Naive thymus-derived CD4-positive, alpha-beta T cell (primary cell): ENCODE measurements at regions not wholly inside any gene's neighbourhood (a gene's known extent, or its start where the extent isn't known, plus 50 kb on each side); places are given as distances from the start of the nearest gene placed in this dataset.
"Not testable (repeated sequence)": the region's sequence is repeated elsewhere in the genome, so short reads cannot be mapped to it uniquely, and the experiment has no call there.

Experiments used
- ATAC-seq: fragments of 150-1000 bp; cut with Tn5 transposase; 2 replicates; pipeline ENCODE4 v1.10.0; 2021; ENCODE audit warnings: mild to moderate bottlenecking, moderate library complexity
- CTCF ChIA-PET: fragments of 350-600 bp; sonication (Branson Sonifier 250); formaldehyde crosslinking; loops from one replicate; lab custom pipeline; 2021; ENCODE audit warnings: antibody characterized with exemption; lab: Charles Lee
- POLR2A ChIA-PET: fragments of 350-600 bp; sonication (Branson Sonifier 250); formaldehyde crosslinking; loops from one replicate; lab custom pipeline; 2021; ENCODE audit warnings: antibody characterized with exemption, inconsistent platforms; lab: Charles Lee
- DNase-seq, 9 donors: peaks; one replicate each; pipeline versions ENCODE4 v3.0.0 to v3.0.0-alpha.2; 2020 to 2022; ENCODE audit warnings: mixed read lengths in 1 of 9
- H3K27ac ChIP-seq: one replicate; pipeline ENCODE4 v1.7.0; 2013; ENCODE audit warnings: mild to moderate bottlenecking, low read depth, low read length, moderate library complexity
- H3K27me3 ChIP-seq, 2 donors: one replicate each; pipeline ENCODE4 v1.7.0; 2013; ENCODE audit warnings: low read length in 2 of 2, mild to moderate bottlenecking in 2 of 2, moderate library complexity in 2 of 2; ENCODE audit not compliant: control insufficient read depth in 2 of 2, insufficient read depth in 2 of 2
- H3K36me3 ChIP-seq, 3 experiments: 1 replicate in 2 of 3; 2 replicates in 1 of 3; pipeline ENCODE4 v1.7.0; 2013; ENCODE audit warnings: low read length in 3 of 3, mild to moderate bottlenecking in 3 of 3, moderate library complexity in 1 of 3; ENCODE audit not compliant: insufficient read depth in 3 of 3, control insufficient read depth in 2 of 3
- H3K4me1 ChIP-seq, 2 donors: one replicate each; pipeline ENCODE4 v1.7.0; 2013; ENCODE audit warnings: low read length in 2 of 2, mild to moderate bottlenecking in 2 of 2, moderate library complexity in 1 of 2; ENCODE audit not compliant: control insufficient read depth in 2 of 2, insufficient read depth in 2 of 2
- H3K4me3 ChIP-seq: 2 replicates; pipeline ENCODE4 v1.7.0; 2013; ENCODE audit warnings: mild to moderate bottlenecking, low read length
- H3K9me3 ChIP-seq, 3 experiments: 1 replicate in 2 of 3; 2 replicates in 1 of 3; pipeline ENCODE4 v1.7.0; 2013; ENCODE audit warnings: low read length in 3 of 3; ENCODE audit not compliant: control insufficient read depth in 2 of 3
- H3K27ac Mint-ChIP-seq, 9 donors: one replicate each; pipeline ENCODE4 v1.8.0; 2020 to 2022; ENCODE audit warnings: mixed read lengths in 9 of 9, mild to moderate bottlenecking in 8 of 9, moderate library complexity in 5 of 9, inconsistent platforms in 2 of 9
- H3K27me3 Mint-ChIP-seq, 5 donors: one replicate each; pipeline ENCODE4 v1.8.0; 2021 to 2022; ENCODE audit warnings: mixed read lengths in 5 of 5, mild to moderate bottlenecking in 1 of 5
- H3K36me3 Mint-ChIP-seq, 5 donors: one replicate each; pipeline ENCODE4 v1.8.0; 2020 to 2022; ENCODE audit warnings: mixed read lengths in 5 of 5, mild to moderate bottlenecking in 3 of 5, inconsistent platforms in 1 of 5
- H3K4me1 Mint-ChIP-seq, 7 donors: one replicate each; pipeline ENCODE4 v1.8.0; 2020 to 2022; ENCODE audit warnings: mixed read lengths in 7 of 7, mild to moderate bottlenecking in 3 of 7, inconsistent platforms in 1 of 7
- H3K4me3 Mint-ChIP-seq, 10 donors: one replicate each; pipeline ENCODE4 v1.8.0; 2020 to 2022; ENCODE audit warnings: mild to moderate bottlenecking in 10 of 10, mixed read lengths in 10 of 10, moderate library complexity in 6 of 10, inconsistent platforms in 2 of 10
- H3K9me3 Mint-ChIP-seq, 11 donors: one replicate each; pipeline ENCODE4 v1.8.0; 2020 to 2022; ENCODE audit warnings: mixed read lengths in 11 of 11, mild to moderate bottlenecking in 4 of 11, inconsistent platforms in 1 of 11, moderate library complexity in 1 of 11
- intact Hi-C, 2 donors: fragments of 100-400 bp; cut with micrococcal nuclease; formaldehyde crosslinking; loops; one replicate each; pipeline ENCODE4 v1.15.1; 2023

- H3K4me3 ChIP-seq: no peak overlapping the region
- no peaks in the 10 kb centered on the region for H3K4me1 ChIP-seq
- CTCF ChIA-PET: no interaction called here
- H3K4me1 Mint-ChIP-seq: no peaks in the 10 kb centered on the region
- no peak for ATAC-seq
- H3K27ac Mint-ChIP-seq: no peak overlapping the region
- DNase-seq: no peak
- no peaks in the 10 kb centered on the region for H3K36me3 ChIP-seq
- POLR2A ChIA-PET: no interaction called here
- H3K4me3 Mint-ChIP-seq: no peak overlapping the region
- no peaks in the 10 kb centered on the region for H3K27me3 ChIP-seq
- no peaks in the 10 kb centered on the region for H3K9me3 Mint-ChIP-seq
- no peak overlapping the region for H3K27ac ChIP-seq
- H3K27me3 Mint-ChIP-seq: peaks cover 0 to 17% (median 6%) of the 10 kb centered on the region in 5 donors
- intact Hi-C loops: no loop called here
- no peaks in the 10 kb centered on the region for H3K36me3 Mint-ChIP-seq
- H3K9me3 ChIP-seq: no peaks in the 10 kb centered on the region
Measured at GRCh38 chr5:87536365-87536764, 123.6 kb upstream of the CCNH start.

DNA sequence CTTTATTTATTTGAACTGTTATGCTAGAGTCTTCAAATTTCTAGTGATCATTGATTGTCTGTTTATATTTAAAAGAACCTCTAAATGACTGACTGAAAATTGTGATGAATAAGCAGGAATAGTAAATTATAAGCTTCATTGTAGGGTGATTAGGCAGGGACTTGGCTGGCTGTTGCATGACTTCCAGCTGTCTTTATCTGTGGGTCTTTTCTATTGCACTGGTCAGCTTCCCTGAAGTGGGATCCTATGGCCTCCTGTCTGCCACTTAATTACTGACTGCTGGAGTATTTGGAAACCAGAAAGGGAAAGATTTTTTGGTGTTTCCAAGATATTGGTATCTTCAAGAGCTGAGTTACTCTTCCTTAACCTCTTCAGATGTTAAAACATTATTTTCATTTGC is 123.0 kb upstream of the CCNH start:
- ChIA-PET POLR2A (no interaction called here), CTCF (no interaction called here)
- ATAC-seq (no peak), DNase-seq (no peak)
- H3K4me3 ChIP-seq: no peak overlapping the region
- no peaks in the 10 kb centered on the region for H3K4me1 ChIP-seq
- H3K27me3 ChIP-seq: no peaks in the 10 kb centered on the region
- H3K9me3 ChIP-seq: no peaks in the 10 kb centered on the region
- intact Hi-C loops: no loop called here
- no peaks in the 10 kb centered on the region for H3K4me1 Mint-ChIP-seq
- H3K9me3 Mint-ChIP-seq: no peaks in the 10 kb centered on the region
- H3K27ac Mint-ChIP-seq: no peak overlapping the region
- no peaks in the 10 kb centered on the region for H3K36me3 ChIP-seq
- H3K27ac ChIP-seq: no peak overlapping the region
- H3K4me3 Mint-ChIP-seq: no peak overlapping the region
- peaks cover 0 to 16% (median 4%) of the 10 kb centered on the region in 5 donors for H3K27me3 Mint-ChIP-seq
- H3K36me3 Mint-ChIP-seq: no peaks in the 10 kb centered on the region

GRCh38 chr5:87529486-87530076 is 116.9 kb upstream of the CCNH start:
- Mint-ChIP-seq H3K36me3 (no peaks in the 10 kb centered on the region), H3K27ac (no peak overlapping the region), H3K4me1 (no peaks in the 10 kb centered on the region), H3K27me3 (peaks cover 0 to 4% (median 0%) of the 10 kb centered on the region in 5 donors), H3K4me3 (no peak overlapping the region), H3K9me3 (no peaks in the 10 kb centered on the region)
- DNase-seq: no peak
- Histone ChIP-seq H3K27ac (no peak overlapping the region), H3K4me3 (no peak overlapping the region), H3K4me1 (no peaks in the 10 kb centered on the region), H3K9me3 (no peaks in the 10 kb centered on the region), H3K27me3 (no peaks in the 10 kb centered on the region), H3K36me3 (no peaks in the 10 kb centered on the region)
- ATAC-seq: no peak
- CTCF ChIA-PET: no interaction called here
- POLR2A ChIA-PET: no interaction called here
- intact Hi-C loops: no loop called here

- H3K4me1 Mint-ChIP-seq: no peaks in the 10 kb centered on the region
- Histone ChIP-seq H3K27me3 (no peaks in the 10 kb centered on the region), H3K9me3 (no peaks in the 10 kb centered on the region), H3K36me3 (no peaks in the 10 kb centered on the region), H3K27ac (no peak overlapping the region), H3K4me1 (no peaks in the 10 kb centered on the region), H3K4me3 (no peak overlapping the region)
- ATAC-seq: no peak
- intact Hi-C loops: no loop called here
- ChIA-PET POLR2A (no interaction called here), CTCF (no interaction called here)
- H3K27me3 Mint-ChIP-seq: no peaks in the 10 kb centered on the region
- H3K36me3 Mint-ChIP-seq: no peaks in the 10 kb centered on the region
- H3K9me3 Mint-ChIP-seq: no peaks in the 10 kb centered on the region
- no peak overlapping the region for H3K4me3 Mint-ChIP-seq
- no peak overlapping the region for H3K27ac Mint-ChIP-seq
- DNase-seq: no peak
Measured at GRCh38 chr5:87526131-87526530, 113.4 kb upstream of the CCNH start.

GRCh38 chr5:87524217-87524616 is 111.5 kb upstream of the CCNH start:
- intact Hi-C loops: no loop called here
- H3K9me3 ChIP-seq: no peaks in the 10 kb centered on the region
- H3K4me3 ChIP-seq: no peak overlapping the region
- no peak overlapping the region for H3K4me3 Mint-ChIP-seq
- no peaks in the 10 kb centered on the region for H3K36me3 ChIP-seq
- ChIA-PET POLR2A (no interaction called here), CTCF (no interaction called here)
- H3K36me3 Mint-ChIP-seq: no peaks in the 10 kb centered on the region
- H3K27ac ChIP-seq: no peak overlapping the region
- no peaks in the 10 kb centered on the region for H3K27me3 ChIP-seq
- ATAC-seq: no peak
- DNase-seq: no peak
- H3K4me1 Mint-ChIP-seq: no peaks in the 10 kb centered on the region
- peaks cover 0 to 4% (median 0%) of the 10 kb centered on the region in 11 donors for H3K9me3 Mint-ChIP-seq
- no peaks in the 10 kb centered on the region for H3K4me1 ChIP-seq
- H3K27me3 Mint-ChIP-seq: no peaks in the 10 kb centered on the region
- H3K27ac Mint-ChIP-seq: no peak overlapping the region

GRCh38 chr5:87511778-87512177 is 99.0 kb upstream of the CCNH start:
- H3K36me3 Mint-ChIP-seq, H3K36me3 ChIP-seq, H3K4me3 ChIP-seq, H3K4me3 Mint-ChIP-seq, H3K27me3 ChIP-seq, ATAC-seq, H3K27ac ChIP-seq, CTCF ChIA-PET, H3K27ac Mint-ChIP-seq, intact Hi-C loops, H3K4me1 ChIP-seq, H3K9me3 ChIP-seq, DNase-seq, H3K4me1 Mint-ChIP-seq: not testable (repeated sequence)
- Mint-ChIP-seq H3K9me3 (peaks cover 0 to 32% (median 8%) of the 10 kb centered on the region in 11 donors), H3K27me3 (peaks cover 0 to 22% (median 15%) of the 10 kb centered on the region in 5 donors)
- POLR2A ChIA-PET: interaction anchor here (0.7 kb wide), 1 partner anchor 519 kb away, joined by 3 read pairs; no protein-coding TSS in a partner anchor

DNA sequence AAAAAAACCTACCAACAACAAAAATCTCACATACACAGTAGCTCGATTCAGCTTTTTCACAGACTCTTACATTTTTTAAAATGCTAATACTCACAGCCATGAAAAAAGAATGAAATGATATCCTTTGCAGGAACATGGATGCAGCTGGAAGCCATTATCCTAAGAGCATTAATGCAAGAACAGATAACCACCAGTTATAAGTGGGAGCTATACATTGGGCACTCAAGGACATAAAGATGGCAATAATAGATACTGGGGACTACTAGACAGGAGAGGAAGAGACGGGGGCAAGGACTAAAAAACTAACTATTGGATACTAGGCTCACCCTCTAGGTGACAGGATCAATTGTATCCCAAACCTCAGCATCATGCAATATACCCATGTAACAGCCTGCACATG is 90.3 kb upstream of the CCNH start:
- Mint-ChIP-seq H3K27me3 (peaks cover 0 to 18% (median 13%) of the 10 kb centered on the region in 5 donors), H3K36me3 (no peaks in the 10 kb centered on the region), H3K9me3 (peaks cover 0 to 2% (median 0%) of the 10 kb centered on the region in 11 donors), H3K27ac (no peak overlapping the region), H3K4me1 (no peaks in the 10 kb centered on the region), H3K4me3 (no peak overlapping the region)
- no peaks in the 10 kb centered on the region for H3K27me3 ChIP-seq
- ATAC-seq (no peak), DNase-seq (no peak)
- H3K9me3 ChIP-seq: no peaks in the 10 kb centered on the region
- H3K27ac ChIP-seq: no peak overlapping the region
- no peak overlapping the region for H3K4me3 ChIP-seq
- POLR2A ChIA-PET: no interaction called here
- CTCF ChIA-PET: no interaction called here
- H3K4me1 ChIP-seq: no peaks in the 10 kb centered on the region
- H3K36me3 ChIP-seq: no peaks in the 10 kb centered on the region
- intact Hi-C loops: no loop called here
